GM21423 (cell line): ENCODE measurements at regions not wholly inside any gene's neighbourhood (a gene's known extent, or its start where the extent isn't known, plus 50 kb on each side); places are given as distances from the start of the nearest gene placed in this dataset.

Experiments used
- ATAC-seq: cut with Tn5 transposase; IDR thresholded peaks from one replicate; pipeline ENCODE4 v1.9.1; 2021; ENCODE audit warnings: mild to moderate bottlenecking, moderate library complexity; ENCODE audit not compliant: unreplicated experiment

GRCh38 chr4:123737156-123737555 is 340.6 kb downstream of the SPRY1 start:
- no peak for ATAC-seq

GRCh38 chr4:123739806-123740205 is 343.2 kb downstream of the SPRY1 start:
- ATAC-seq, result no peak

GRCh38 chr4:123740236-123740635 is 343.6 kb downstream of the SPRY1 start:
- ATAC-seq, result no peak

GRCh38 chr4:123741906-123742305 is 345.3 kb downstream of the SPRY1 start:
- no peak for ATAC-seq

GRCh38 chr4:123743848-123744247 is 347.3 kb downstream of the SPRY1 start:
- ATAC-seq, result no peak

- ATAC-seq, result no peak
These were observed 348.2 kb downstream of the SPRY1 start for GRCh38 chr4:123744664-123745290.

GRCh38 chr4:123747016-123747415 is 350.4 kb downstream of the SPRY1 start:
- ATAC-seq, result no peak

- ATAC-seq, result no peak
These were observed 352.2 kb downstream of the SPRY1 start for GRCh38 chr4:123748806-123749205.

- no peak for ATAC-seq
These were observed 352.8 kb downstream of the SPRY1 start for GRCh38 chr4:123749383-123749782.

- no peak for ATAC-seq
These were observed 353.4 kb downstream of the SPRY1 start for GRCh38 chr4:123750044-123750443.

- ATAC-seq, result no peak
These were observed 359.1 kb downstream of the SPRY1 start for GRCh38 chr4:123755655-123756054.

- ATAC-seq, result no peak
These were observed 371.2 kb downstream of the SPRY1 start for GRCh38 chr4:123767806-123768205.

- ATAC-seq, result no peak
These were observed 374.3 kb downstream of the SPRY1 start for GRCh38 chr4:123770884-123771283.

GRCh38 chr4:123776267-123776666 is 379.7 kb downstream of the SPRY1 start:
- peak; percentile 98 for ATAC-seq

GRCh38 chr4:123777373-123777772 is 380.8 kb downstream of the SPRY1 start:
- no peak for ATAC-seq

- ATAC-seq, result no peak
These were observed 386.7 kb downstream of the SPRY1 start for GRCh38 chr4:123783151-123783790.

GRCh38 chr4:123783921-123784320 is 387.3 kb downstream of the SPRY1 start:
- ATAC-seq, result no peak

GRCh38 chr4:123784626-123785025 is 388.0 kb downstream of the SPRY1 start:
- ATAC-seq, result no peak

GRCh38 chr4:123785538-123785937 is 388.9 kb downstream of the SPRY1 start:
- no peak for ATAC-seq

GRCh38 chr4:123786163-123786915 is 389.7 kb downstream of the SPRY1 start:
- no peak for ATAC-seq

GRCh38 chr4:123786920-123787319 is 390.3 kb downstream of the SPRY1 start:
- no peak for ATAC-seq

- ATAC-seq, result no peak
These were observed 391.0 kb downstream of the SPRY1 start for GRCh38 chr4:123787512-123788080.
